Eye (tissue), 1 donor: ENCODE measurements at regions not wholly inside any gene's neighbourhood (a gene's known extent, or its start where the extent isn't known, plus 50 kb on each side); places are given as distances from the start of the nearest gene placed in this dataset.
"Not testable (repeated sequence)": the region's sequence is repeated elsewhere in the genome, so short reads cannot be mapped to it uniquely, and the experiment has no call there.

Experiments used
- DNase-seq: peaks from one replicate; pipeline ENCODE4 v3.0.0-alpha.2; 2015

- DNase-seq = no peak
Measured at GRCh38 chr18:35827275-35827902, 145.1 kb upstream of the RMP24 start.

- no peak for DNase-seq
Measured at GRCh38 chr18:35827903-35828275, 144.6 kb upstream of the RMP24 start.

DNA sequence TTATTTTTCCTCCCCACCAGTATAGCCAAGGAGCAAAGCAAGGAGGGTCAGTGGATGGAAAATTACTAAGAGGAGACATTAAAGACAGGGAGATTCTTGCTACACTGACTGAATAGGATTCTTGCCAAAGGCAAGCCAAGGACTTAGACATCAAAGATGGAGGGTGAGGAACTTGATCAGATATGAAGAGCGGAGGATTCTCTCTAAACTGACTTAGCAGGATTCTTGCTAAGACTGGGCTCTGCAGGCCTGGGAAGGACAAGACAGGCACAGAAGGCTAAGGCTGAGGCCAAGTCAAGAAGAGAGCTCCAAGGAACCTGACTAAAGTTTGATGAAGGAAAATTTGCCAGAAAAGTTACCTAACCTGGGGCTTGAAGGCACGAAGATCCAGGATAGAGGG, 143.9 kb upstream of the RMP24 start:
- DNase-seq = no peak

DNA sequence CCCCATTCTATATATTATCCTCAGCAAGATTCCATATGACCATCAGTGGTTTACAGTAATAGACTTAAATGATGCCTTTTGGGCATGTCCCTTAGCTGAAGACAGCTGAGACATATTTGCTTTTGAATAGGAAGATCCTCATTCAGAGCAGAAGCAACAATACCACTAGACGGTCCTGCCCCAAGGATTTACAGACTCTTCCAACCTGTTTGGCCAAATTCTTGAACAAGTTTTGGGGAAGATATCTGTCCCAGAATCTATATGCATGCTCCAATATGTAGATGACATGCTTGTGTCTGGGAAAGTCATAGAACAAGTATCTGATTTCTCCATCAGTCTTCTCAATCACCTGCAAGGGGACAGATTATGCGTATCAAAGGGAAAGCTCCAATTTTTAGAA, 137.1 kb upstream of the RMP24 start:
- DNase-seq = no peak

DNA sequence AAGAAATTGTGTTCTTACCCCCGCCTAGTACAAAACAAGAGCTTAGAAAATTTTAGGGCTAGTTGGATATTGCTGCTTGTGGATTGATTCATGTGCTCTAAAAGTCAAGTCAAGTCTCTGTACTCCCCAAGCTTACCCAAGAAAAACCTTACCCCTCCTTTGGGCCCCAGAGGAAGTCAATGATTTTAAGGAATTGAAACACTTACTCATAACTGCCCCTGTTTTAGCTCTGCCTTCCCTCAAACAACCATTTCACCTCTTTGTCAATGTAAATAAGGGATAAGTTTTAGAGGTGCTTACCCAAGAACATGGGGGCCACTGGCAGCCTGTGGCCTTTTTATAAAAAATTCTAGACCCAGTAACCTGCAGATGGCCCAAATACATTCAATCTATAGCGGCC, 136.6 kb upstream of the RMP24 start:
- no peak for DNase-seq

GRCh38 chr18:35836932-35837331, 135.5 kb upstream of the RMP24 start:
- no peak for DNase-seq

- no peak for DNase-seq
Measured at GRCh38 chr18:35837922-35838496, 134.5 kb upstream of the RMP24 start.

DNA sequence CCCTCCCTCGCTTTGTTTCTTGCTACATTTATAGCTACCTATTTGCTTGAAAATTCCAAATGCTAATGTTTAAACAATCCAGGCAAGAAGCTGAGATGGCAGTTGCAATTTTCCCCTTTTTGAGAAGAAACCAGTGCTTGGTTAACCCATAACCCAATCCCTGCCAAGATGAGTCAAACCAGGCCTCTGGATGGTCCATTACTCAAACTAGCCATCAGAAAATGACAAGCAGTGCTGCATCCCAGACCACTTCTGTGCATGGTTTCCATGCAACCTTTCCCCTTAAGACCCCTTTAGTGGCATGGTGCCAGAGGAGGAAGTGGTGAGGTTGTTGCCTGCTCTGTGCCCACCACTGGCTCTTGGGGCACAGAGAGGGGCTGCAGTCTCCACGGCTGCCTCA, 131.2 kb upstream of the RMP24 start:
- DNase-seq = no peak

DNA sequence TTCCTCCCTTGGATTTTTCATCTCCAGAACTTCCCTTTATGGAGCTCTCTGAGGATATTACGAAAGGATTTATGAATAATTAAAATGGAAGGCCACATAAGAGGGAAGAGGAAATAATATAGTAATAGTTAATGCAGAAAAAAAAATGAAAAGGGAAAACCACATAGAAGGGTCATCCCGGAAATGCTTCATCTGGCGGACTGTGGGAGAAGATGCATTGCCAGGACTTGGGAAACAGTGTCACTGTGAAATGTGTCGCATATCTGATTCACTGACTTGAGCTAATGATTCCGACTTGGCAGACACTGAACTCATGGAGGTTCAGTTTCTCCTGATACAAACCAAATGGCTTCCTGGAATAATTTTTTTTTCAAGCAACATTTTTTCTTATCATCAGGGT, 129.9 kb upstream of the RMP24 start:
- no peak for DNase-seq

GRCh38 chr18:35848321-35848720, 124.2 kb upstream of the RMP24 start:
- not testable (repeated sequence) for DNase-seq

GRCh38 chr18:35849241-35849640, 123.2 kb upstream of the RMP24 start:
- DNase-seq = not testable (repeated sequence)

GRCh38 chr18:35851286-35851970, 121.1 kb upstream of the RMP24 start:
- no peak for DNase-seq

GRCh38 chr18:35852786-35853185, 119.7 kb upstream of the RMP24 start:
- no peak for DNase-seq

DNA sequence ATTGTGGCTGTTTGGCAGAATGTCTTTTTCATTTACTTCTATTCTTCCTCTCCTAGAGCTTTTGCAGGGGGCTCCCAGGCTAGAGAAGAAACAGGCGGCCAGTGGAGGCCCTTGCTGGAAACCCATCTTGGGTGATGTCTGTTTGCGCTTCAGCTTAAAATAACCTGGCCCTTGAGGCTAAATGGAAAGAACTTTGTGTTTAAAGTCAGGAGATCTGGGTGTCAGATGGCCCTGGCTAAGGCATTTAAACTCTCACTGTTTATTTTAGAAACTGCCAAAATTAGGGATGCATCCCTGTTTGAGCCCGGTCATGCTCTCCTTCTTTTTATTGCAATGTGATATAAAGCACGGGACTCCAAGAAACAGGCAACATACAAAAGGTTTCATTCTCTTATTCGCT, 118.4 kb upstream of the RMP24 start:
- no peak for DNase-seq

DNA sequence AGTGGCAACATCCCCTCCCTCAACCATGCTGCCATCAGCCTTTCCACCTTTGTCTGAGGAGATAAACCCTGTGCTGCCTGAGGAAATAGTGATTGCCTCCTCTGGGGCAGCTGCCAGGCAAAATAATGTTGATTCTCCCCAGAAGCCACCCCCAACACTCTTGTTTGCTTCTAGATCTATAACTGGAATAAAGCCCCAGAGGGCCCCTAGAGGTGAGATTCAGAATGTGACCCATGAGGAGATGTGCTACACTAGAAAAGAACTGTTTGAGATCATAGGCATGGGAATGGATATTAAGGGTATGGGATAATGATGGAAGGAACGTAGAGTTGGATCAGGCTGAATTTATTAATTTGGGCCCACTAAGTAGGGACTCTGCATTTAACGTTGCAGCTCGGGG, 116.3 kb upstream of the RMP24 start:
- no peak for DNase-seq

DNA sequence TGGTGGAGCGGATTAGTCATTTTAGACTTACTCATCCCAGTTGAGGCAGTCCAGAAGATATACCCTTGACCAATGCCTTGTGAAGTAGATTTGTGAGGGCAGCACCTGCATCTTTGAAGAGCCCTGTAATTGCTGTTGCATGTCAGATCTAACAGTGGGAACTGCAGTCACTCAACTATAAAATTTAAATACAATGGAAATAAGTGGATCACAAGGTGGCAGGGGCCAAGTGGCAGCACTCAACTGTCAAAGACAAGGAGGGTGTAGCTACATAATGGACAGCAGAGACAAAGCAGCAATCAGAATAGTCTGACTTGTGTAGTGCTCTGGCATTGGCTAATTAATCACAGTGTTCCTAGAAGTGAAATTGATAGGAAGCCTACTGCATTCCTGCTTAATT, 115.8 kb upstream of the RMP24 start:
- not testable (repeated sequence) for DNase-seq

DNA sequence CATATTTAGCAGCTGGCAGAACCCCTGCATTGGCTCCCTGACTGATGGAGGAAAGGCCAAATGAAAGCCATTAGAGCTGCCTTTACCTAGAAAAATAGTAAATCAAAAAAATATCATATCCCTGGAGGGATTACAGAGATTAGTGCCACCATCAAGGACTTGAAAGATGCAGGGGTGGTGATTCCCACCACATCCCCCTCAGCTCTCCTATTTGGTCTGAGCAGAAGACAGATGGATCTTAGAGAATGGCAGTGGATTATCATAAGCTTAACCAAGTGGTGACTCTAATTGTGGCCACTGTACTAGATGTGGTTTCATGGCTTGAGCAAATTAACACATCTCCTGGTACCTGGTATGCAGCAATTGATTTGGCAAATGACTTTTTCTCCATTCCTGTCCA, 114.9 kb upstream of the RMP24 start:
- not testable (repeated sequence) for DNase-seq

DNA sequence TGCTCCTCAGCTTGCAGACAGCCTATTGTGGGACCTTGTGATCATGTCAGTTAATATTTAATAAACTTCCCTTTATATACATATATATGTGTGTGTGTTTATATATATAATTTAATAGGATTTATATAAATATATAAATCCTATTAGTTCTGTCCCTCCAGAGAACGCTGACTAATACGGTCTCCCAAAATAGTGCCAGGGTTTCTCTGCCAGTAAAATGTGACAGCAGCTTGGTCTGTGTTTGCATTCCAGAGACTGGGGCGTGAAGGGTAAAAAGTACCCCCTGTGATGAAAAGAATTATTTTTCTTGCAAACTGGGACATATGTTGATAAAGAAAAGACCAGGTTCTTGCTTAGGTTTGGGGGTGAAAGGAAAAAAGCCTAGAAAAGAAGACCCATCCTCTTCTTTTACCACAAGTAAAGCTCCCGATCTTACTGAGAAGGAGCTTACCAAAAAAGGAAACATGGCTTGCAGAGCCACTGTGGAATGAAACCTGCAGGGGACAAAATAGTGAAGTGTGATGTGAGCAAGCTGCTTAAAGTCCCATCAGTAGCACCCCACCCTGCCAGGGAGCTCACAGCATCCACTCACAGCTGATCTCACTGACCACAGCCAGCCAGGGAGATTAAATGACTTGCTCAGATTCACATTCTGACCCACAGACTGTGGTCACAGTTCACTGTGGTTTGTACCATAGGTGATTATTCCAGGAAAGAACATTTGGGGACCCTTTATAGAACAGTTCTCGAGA, 110.9 kb upstream of the RMP24 start:
- DNase-seq = no peak

DNA sequence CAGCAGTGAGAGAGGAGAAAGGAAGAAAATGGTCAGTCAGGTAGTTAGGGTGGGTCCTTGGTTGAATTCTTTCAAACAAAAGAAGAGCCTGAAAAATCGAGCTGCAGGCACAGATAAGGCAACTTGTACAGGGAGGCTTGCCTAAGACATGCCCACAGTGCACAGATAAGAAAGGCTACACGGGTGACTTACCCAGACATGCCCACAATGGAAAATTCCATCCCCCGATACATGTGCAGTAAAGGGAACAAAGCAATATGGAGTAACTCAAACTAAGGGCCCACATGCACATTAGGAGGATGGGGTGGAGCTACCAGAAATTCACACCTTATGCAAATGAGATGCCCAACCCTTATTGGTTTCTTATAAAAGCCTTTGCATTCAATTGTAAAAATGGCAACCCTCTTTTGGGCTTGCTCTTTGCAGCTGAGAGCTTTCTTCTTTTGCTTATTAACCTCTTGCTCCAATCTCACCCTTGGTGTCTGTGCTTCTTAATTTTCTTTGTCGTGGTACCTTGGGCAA, 110.3 kb upstream of the RMP24 start:
- DNase-seq = no peak

GRCh38 chr18:35864916-35865315, 107.6 kb upstream of the RMP24 start:
- no peak for DNase-seq

- DNase-seq = no peak
Measured at GRCh38 chr18:35868915-35869314, 103.6 kb upstream of the RMP24 start.

GRCh38 chr18:35871337-35871736, 101.1 kb upstream of the RMP24 start:
- no peak for DNase-seq

DNA sequence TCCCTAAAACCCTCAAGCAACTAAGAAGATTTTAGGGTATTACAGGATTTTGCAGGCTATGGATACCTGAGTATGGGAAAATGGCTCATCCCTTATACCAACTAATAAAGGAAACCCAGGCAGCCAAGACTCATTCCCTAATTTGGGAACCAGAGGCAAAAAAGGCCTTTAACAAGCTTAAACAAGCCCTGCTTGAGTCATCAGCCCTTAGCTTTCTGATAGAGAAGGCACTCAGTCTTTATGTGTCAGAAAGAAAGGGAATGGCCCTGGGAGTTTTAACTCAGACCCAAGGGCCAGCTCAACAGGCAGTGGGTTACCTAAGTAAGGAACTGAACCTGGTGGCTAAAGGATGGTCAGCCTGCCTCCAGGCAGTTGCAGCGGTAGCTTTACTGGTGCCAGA, 96.9 kb upstream of the RMP24 start:
- DNase-seq = no peak

DNA sequence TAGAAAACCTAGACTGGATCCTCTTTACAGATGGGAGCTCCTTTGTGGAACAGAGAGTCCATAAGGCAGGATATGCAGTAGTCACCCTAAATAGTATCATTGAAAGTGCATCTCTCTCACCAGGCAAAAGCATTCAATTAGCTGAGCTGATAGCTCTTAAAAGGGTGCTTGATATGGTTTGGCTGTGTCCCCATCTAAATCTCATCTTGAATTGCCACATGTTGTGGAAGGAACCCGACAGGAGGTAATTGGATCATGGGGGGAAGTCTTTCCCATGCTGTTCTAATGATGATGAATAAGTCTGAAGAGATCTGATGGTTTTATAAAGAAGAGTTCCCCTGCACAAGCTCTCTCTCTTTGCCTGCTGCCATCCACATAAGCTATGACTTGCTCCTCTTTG, 96.2 kb upstream of the RMP24 start:
- DNase-seq = no peak
